NCI-H146 treated with DMSO at 0.1 percent for 48 hours (cell line): ENCODE measurements at regions not wholly inside any gene's neighbourhood (a gene's known extent, or its start where the extent isn't known, plus 50 kb on each side); places are given as distances from the start of the nearest gene placed in this dataset.

Experiments
- DNase-seq: peaks from one replicate; lab custom pipeline; 2025; ENCODE audit not compliant: unreplicated experiment; lab: John Stamatoyannopoulos, UW

DNA sequence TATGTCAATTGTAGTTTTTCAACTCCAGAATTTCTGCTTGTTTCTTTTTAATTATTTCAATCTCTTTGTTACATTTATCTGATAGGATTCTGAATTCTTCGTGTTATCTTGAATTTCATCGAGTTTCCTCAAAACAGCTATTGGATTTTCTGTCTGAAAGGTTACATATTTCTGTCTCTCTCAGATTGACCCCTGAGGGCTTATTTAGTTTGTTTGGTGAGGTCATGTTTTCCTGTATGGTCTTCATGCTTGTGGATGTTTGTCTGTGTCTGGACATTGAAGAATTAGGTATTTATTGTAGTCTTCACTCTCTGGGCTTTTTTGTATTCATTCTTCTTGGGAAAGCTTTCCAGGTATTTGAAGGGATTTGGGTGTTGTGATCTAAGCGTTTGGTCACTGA lies 85.6 kb downstream of the SNAPC1 start:
- DNase-seq, result no peak

DNA sequence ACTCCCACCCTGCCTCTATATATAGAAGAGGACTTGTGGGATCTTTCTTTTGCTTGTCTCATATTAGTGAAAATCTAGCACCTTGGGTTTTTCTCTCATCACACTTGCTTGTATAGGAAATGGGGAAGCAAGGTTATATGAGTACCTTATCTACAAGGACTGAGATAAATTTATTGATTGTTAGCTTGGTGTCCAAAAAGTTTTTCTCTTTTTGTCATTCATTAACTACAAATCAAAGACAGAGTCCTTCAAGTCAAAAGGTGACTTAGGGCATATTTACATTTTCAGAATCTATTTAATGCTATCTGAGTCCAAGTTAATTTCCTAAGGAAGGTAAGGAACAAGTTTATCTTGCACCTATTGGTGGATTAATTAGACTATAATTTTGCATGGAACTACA lies 92.7 kb downstream of the SNAPC1 start:
- DNase-seq, result no peak

DNA sequence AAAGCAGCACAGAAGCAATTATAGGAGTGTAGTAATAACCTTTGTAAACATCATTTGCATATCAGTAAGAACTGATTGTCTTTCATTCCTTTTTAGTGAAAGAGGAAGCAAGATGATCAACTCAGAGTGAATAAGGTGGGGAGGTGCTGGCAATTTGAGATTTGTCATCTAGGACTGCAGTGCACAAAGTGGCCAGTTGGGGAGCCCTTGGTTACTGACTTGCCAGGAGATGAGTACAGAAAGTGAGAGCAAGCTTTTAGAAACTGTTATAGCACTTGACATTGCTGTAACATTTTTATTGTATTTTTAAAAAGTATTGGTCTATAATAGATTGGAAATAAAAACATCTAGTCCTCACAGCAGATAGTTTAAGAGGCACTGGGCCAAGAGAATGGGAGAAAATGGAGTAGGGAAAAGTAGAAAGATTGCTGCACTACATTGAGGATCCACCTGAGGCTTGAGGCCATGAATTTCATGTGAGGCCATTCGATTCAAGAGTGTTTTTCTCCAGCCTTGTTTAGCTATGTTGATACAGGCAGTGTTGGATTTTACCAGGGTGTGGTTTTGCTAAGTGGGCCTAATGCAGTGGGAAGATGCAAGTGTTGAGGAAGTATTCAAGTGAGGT lies 98.2 kb downstream of the SNAPC1 start:
- DNase-seq, result no peak

DNA sequence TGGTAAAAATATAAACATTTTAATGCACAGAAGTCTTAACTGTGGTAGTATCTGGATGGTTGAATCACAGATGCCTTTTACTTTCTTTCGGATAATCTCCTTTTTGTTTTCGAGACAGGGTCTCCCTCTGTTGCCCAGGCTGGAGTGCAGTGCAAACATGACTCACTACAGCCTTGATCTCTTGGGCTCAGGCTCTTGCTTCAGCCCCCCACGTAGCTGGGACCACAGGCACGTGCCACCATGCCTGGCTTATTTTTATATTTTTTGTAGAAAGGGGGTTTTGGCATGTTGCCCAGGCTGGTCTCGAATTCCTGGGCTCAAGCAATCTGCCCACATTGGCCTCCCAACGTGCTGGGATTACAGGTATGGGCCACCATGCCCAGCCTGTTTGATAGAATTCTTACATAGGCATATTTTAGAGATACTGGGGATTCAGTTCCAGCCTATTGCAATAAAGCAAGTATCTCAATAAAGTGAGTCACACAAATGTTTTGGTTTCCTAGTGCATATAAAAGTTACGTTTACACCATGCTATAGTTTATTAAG lies 99.2 kb downstream of the SNAPC1 start:
- no peak for DNase-seq

DNA sequence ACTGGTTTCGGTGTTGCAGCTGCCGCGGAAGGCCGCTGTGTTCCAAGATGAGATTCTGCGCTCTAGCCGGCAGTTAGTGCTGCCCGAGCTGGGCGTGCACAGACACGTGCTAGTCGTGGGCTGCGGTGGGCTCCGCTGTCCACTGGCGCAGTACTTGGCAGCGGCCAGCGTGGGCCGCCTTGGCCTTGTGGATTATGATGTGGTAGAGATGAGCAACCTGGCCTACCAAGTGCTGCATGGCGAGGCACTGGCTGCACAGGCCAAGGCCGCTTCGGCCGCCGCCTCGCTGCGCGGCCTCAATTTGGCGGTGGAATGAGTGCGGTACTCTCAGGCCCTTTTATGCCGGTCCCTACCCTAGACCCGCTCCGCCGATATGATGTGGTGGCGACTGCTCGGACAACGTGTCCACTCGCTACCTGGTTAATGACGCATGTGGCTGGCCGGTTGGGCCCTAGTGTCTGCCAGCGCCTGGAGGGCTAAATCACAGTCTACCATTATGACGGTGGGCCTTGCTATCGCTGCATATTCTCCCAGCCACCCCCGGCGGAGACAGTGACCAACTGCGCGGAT lies 102.2 kb downstream of the SNAPC1 start:
- DNase-seq, result no peak

DNA sequence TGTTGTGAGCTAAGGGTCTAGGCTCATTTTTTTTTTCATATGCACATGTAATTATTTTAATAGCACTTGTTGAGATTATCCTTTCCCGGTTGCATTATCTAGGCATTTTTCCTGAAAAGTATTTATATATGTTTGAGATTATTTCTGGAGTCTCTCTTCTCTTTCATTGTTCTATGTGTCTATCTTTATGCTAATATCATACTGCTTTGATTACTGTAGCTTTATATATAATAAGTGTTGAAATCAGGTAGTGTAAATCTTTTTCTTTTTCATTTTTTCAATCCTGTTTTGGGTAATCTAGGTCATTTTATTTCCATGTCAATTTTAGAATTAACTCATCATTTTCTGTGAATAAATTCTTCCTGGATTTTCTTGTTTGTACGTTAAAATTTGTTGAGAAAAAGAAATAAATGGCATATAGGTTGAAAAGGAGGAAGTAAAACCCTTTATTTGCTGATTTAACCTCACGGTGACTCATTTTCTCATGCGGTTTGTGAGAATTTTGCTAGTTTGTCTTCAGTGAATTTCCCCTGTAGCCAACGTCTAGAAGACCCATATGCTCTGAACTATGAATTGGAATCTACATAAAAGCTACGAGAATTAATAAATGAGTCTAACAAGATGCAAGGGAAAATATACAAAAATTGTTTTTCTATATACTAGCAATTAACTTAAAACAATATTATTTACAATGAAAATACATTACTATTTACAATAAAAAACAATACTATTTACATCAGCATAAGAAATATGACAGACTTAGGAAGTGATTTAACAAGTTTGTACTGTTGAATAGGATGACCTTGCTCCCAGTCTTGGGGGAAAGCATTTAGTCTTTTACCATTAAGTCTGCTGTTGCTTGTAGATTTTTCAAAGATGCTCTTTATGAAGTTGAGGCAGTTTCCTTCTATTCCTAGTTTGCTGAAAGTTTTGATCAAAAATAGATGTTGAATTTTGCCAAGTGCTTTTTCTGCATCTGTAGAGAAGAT lies 105.0 kb downstream of the SNAPC1 start:
- no peak for DNase-seq

DNA sequence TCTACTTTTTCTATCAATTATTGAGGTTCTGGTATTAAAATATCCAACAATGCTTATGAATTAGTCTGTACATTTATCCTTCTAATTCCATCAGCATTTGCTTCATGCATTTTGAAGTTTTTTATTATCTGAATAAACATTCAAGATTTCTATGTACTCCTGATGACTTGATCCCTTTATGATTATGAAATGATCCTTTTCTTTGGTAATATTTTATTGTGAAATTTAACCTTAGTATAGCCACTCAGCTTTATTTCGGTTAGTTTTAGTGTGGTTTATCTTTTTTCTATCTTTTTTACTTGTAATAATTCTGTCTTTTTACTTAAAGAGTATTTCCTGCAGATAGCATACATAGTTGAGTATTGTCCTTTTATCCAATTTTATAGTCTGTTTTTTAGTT lies 106.6 kb downstream of the SNAPC1 start:
- no peak for DNase-seq

DNA sequence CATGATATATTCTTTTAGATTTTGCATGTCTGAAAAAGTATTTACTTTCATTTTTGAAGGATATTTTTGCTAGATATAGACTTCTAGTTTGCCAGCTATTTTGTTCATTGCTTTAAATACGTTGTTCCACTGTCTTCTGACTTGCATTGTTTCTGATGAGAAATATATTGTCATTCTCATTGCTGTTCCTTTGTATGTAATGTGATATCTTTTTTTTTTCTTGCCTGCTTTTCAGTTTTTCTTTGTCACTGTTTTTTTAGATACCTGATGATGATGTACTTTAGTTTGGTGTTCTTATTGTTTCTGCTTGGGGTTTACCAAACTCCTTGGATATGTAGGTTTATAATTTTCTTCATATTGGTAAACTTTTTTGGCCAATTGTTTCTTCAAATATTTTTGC lies 107.9 kb downstream of the SNAPC1 start:
- DNase-seq, result no peak

DNA sequence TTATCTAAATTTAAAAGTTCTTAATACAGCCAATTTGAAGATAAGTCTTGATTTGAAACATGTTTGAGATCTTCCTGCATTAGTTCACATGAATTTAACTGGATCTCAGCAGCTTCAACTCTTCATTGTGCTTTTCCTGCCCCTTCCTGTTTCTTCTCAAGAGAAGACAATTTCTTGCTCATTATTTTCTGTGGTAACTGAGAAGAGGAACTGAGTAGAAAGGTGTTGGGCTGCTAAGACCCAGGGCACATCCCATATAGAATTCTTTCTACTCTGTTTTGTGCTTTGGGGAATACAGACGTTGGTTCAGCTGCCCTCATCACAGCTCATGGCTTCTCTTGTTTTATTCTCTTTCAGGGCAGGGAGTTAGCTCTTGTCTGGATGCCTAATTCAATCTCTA lies 110.2 kb downstream of the SNAPC1 start:
- no peak for DNase-seq

DNA sequence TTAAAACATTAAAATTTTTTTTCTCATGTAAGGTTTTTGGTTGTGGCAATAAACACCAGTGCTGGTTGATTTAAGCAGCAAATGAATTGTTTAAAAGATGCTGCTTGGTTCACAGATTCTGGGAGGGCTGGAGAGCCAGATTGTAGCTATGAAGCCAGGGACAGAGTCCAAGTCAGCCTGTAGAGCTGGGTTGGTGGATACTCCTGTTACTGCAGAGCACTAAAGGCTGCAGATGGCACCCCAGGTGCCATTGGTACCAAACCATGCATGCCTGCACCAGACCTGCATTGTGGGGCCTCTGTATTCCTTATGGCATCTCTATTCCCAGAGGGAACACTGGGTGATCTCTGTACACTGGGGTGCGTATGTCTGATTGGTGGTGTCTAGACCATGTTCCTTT lies 113.3 kb downstream of the SNAPC1 start:
- no peak for DNase-seq

DNA sequence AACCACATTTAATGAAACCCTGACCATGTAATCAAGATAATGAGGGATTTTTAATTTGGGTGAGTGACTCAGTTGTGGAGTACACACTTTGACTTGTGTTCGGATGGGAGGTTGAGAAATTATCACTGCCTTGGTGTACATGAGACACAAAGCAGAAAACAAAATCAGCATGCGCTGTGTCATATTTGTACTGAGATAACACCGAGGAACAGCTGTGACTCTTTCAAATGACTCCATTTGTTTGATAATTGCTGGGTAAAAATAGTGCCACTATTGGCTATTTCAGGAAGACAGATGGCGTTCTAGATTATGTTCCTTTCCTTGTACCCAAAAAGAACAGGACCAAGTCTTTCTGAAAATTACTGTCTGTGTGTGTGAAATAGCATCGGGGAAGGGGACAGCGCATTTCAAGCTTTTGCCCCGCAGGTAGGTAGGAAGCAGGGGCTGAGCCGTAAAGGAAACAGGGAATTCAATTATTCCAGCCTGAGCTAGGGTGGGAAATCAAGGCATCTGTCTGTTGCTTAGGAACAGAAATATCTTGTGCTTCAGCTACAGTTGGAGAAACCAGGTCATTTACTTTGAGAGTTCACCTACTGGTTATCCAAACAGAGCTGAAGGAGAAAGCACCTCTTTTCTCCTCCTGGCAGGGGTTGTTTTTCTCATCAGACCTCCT lies 114.3 kb downstream of the SNAPC1 start:
- DNase-seq, result peak; percentile 39

DNA sequence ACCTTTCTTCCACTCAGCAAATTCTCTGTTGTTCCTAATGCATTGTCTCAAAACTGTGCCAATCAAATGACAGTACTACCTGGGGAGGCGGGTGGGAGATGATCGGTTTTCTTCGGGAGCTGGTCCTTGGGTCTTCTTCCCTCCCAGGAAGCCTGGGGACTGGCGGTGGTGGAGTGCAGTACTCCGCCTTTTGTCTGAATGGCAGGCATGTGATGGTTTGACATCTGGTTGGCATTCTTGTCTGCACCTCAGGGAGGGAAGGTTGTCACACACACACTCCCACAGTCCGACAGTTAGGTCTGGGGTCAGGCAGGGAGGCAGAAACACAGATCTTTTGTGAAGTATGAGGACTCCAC lies 114.8 kb downstream of the SNAPC1 start:
- peak; percentile 47 for DNase-seq

DNA sequence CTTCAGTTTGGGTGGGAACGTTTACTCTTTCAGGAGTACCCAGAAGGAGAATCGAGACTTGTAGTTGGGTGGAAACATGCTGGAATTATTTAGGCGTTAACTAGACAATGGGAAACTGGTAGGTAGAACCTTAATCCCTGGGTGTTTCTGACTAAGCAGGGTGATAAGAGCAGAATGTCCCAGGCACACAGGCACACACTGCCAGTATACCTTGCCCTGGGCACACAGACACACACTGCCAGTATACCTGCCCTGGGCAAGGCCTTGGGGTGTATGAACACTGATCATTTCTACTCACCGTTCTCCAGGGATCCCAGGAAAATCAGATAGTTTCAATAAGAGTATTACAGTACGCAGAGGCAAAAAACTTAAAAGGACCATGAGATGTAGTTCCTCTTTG lies 115.5 kb downstream of the SNAPC1 start:
- no peak for DNase-seq

DNA sequence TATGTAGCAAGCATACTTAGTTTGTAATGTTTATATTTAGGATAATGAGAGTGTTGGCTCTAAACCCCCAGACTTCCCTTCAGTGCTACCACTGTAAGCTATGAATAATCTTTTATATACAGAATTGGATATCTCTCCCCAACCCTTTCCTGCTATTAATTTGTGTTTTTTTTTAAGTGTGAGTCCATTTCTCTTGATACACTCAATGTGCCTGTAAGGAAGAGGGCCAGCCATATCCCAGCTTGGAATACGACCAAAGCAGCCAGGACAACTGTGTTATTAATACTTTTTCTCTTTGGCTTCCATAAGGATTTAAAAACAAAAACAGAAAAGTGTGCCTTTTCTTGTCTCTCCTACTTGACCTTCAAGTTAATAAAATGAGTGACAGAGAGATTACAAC lies 116.7 kb downstream of the SNAPC1 start:
- DNase-seq, result no peak

DNA sequence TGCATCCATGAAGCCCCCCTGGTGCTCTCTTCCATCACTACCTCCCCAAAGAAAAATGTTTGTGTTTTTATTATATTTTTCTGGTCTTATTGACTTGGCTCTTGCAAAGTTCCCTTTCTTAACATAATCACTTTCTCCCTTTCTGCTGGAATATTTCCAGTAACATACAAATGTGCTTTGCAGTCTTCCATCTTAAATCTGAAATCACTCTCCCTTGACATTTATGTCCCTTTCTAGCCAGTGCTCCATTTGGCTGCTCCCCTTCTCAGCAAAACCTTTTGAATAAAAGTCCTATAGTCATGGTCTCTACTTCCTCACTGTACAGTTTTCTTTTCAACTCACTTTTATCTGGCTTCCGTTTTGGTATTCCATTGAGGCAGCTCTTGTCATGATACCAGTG lies 118.8 kb downstream of the SNAPC1 start:
- DNase-seq, result no peak

DNA sequence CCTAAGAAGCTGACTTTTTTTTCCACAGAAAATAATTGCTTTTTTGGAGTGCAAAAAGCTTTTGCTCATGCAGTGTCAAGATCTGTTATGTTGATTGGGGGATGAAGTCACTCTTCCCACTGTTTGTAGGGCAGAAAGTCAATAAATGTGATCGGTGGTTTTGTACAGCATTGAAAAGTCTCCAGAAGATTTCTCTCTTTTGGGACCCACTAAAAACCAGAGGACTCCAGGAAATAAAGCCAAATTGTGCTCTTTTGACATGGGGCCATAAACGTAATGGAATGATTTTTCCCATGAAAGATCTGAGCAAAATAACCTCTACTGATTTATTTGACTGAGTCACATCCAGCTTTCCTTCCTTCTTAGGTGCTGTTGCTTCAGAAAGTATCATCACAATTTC lies 122.5 kb downstream of the SNAPC1 start:
- DNase-seq, result no peak

DNA sequence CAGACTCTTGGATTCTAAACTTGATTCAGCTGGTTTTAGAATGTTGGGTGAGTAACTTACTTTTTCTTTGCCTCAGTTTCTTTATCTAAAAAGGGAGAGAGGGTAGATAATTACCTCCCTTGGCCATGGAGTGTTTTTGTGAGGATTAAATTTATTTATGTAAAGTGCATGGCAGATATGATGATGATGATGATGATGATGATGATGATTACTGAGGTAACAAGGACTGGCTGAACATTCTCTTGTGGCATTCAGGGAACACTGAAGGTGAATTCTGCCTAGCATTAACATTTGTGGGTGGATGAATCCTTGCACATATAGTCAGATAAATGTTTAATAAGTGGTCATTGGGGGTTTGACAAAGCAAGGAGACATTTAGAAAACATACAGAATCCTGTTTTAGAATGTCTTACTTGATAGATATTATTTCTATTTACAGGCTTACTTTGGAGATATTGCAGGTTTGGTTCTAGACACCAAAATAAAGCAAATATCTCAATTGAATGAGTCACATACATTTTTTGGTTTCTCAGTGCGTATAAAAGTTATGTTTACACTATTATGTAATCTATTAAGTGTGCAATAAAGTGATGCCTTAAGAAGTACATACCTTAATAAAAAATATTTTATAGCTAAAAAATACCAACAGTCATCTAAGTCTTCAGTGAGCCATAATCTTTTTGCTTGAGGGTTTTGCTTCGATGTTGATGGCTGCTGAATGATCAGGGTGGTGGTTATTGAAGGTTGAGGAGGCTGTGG lies 123.2 kb downstream of the SNAPC1 start:
- DNase-seq, result no peak

DNA sequence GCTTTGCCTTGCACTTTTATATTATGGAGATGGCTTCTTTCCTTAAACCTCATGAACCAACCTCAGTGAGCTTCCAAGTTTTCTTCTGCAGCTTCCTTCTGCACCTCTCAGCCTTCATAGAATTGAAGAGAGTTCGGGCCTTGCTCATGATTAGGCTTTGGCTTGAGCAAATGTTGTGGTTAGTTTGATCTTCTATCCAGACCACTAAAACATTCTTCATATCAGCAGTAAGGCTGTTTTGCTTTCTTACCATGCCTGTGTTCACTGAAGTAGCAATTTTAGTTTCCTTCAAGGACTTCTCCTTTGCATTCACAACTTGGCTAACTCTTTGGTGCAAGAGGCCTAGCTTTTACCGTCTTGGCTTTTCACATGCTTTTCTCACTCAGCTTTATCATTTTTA lies 125.4 kb downstream of the SNAPC1 start:
- no peak for DNase-seq

DNA sequence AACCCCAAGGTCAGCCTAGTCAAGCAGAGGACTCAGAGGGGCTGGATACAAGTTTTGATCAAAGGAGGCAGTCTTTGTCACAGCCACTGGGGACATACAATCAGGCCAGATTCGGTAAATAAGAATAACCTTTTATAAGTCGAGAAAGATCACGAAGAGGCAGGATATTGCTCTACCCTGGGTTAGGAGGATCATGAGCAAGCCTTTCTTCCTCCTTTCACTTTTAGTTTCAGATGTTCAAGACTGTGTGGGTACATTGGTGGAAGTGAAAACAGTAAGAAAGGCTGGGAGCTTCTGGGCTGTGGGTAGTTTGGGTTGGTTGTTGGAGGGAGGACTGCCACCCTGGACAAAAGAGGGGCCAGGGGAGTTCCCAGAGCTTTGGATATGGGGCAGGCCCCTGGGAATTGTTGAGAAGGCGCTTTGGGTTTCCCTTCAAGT lies 127.7 kb downstream of the SNAPC1 start:
- DNase-seq, result no peak

DNA sequence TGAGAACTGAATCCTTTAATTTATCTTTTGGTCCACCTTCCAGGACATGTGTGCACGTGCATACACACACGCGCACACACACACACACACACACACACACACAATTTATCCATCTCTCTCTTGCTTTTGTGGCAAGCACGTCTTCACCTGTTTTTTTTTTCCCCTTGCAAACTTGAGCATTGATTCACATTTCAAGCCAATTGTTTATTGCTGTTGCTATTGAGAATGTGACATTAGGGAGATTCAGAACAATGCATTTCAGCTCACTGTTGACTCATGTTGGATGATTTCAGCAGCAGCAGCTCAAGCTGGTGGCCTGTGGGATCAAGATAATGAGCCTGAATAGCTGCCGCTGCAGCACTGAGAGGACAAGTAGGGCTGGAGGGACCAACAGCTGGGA lies 128.9 kb downstream of the SNAPC1 start:
- peak; percentile 16 for DNase-seq

DNA sequence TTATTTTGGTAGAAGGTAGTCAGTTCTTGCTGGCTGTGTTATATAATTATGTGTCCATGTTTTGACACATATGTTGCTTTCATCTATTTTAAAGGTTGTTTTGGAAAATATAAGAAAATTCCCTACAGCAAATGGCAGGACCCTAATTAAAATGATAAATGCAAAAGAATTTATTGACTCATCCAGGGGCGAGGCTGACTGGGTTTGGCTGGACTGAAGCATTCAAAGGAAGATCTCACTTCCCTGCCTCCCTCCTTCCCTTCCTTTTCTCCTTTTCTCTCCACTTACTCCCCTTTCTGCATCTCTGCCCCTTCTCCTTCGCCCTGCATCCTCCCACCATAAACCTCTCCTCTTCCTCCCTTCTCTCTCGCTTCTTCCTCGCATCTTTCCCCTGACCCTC lies 129.6 kb downstream of the SNAPC1 start:
- no peak for DNase-seq
